ENCODE measurements at regions not wholly inside any gene's neighbourhood (a gene's known extent, or its start where the extent isn't known, plus 50 kb on each side); places are given as distances from the start of the nearest gene placed in this dataset.

- H3K9me3 ChIP-seq: peaks cover 0 to 4% (median 0%) of the 10 kb centered on the region in 4 donors
- 78% methylated on average over 3 of the region's 3 CpGs for WGBS (ENCODE audit: insufficient coverage, low coverage, low lambda C conversion rate, missing lambda C conversion rate)
Observed at GRCh38 chr6:86581833-86582232, 355.5 kb upstream of the HTR1E start.

GRCh38 chr6:86563197-86563596 lies 374.1 kb upstream of the HTR1E start:
- no peaks in the 10 kb centered on the region for H3K9me3 ChIP-seq
- no peak overlapping the region for H3K27ac ChIP-seq
- DNase-seq (no peak), ATAC-seq (no peak)
- no peak overlapping the region for H3K4me3 ChIP-seq
- WGBS (ENCODE audit: insufficient coverage, low coverage, low lambda C conversion rate, missing lambda C conversion rate): 41% methylated on average over 1 of the region's 1 CpG
- H3K27me3 ChIP-seq: no peaks in the 10 kb centered on the region
- no peaks in the 10 kb centered on the region for H3K36me3 ChIP-seq
- H3K4me1 ChIP-seq: no peaks in the 10 kb centered on the region
- TF ChIP-seq CTCF (IDR thresholded peaks at IDR 0.05): no peak
- TF ChIP-seq POLR2A (IDR thresholded peaks at IDR 0.05): no peak
- intact Hi-C loops (cut with DNase I): no loop called here

More at GRCh38 chr6:86581833-86582232, 355.5 kb upstream of the HTR1E start:
- DNase-seq (no peak), ATAC-seq (no peak)
- intact Hi-C loops (cut with DNase I): no loop called here
- no peaks in the 10 kb centered on the region for H3K36me3 ChIP-seq
- no peak overlapping the region for H3K4me3 ChIP-seq
- H3K27ac ChIP-seq: no peak overlapping the region
- H3K4me1 ChIP-seq: no peaks in the 10 kb centered on the region
- H3K27me3 ChIP-seq: no peaks in the 10 kb centered on the region
- no peak for TF ChIP-seq POLR2A (IDR thresholded peaks at IDR 0.05)
- no peak for TF ChIP-seq CTCF (IDR thresholded peaks at IDR 0.05)

- Histone ChIP-seq H3K27me3 (no peaks in the 10 kb centered on the region), H3K4me1 (no peaks in the 10 kb centered on the region), H3K36me3 (no peaks in the 10 kb centered on the region), H3K27ac (no peak overlapping the region), H3K9me3 (no peaks in the 10 kb centered on the region), H3K4me3 (no peak overlapping the region)
- intact Hi-C loops (cut with DNase I): no loop called here
- DNase-seq: no peak
- ATAC-seq: no peak
- TF ChIP-seq POLR2A (IDR thresholded peaks at IDR 0.05): no peak
- no peak for TF ChIP-seq CTCF (IDR thresholded peaks at IDR 0.05)
- 18% methylated on average over 2 of the region's 2 CpGs for WGBS (ENCODE audit: insufficient coverage, low coverage, low lambda C conversion rate, missing lambda C conversion rate)
Observed at GRCh38 chr6:86558318-86558717, 379.0 kb upstream of the HTR1E start.

- TF ChIP-seq CTCF (IDR thresholded peaks at IDR 0.05): no peak
- TF ChIP-seq POLR2A (IDR thresholded peaks at IDR 0.05): no peak
- 31% methylated on average over 2 of the region's 2 CpGs for WGBS (ENCODE audit: insufficient coverage, low coverage, low lambda C conversion rate, missing lambda C conversion rate)
- H3K4me1 ChIP-seq: no peaks in the 10 kb centered on the region
- H3K4me3 ChIP-seq: no peak overlapping the region
- no peaks in the 10 kb centered on the region for H3K9me3 ChIP-seq
- no peak for DNase-seq
- H3K27me3 ChIP-seq: no peaks in the 10 kb centered on the region
- no peak for ATAC-seq
- H3K27ac ChIP-seq: no peak overlapping the region
- intact Hi-C loops (cut with DNase I): no loop called here
- no peaks in the 10 kb centered on the region for H3K36me3 ChIP-seq
Observed at GRCh38 chr6:86537292-86537861, 400.0 kb upstream of the HTR1E start.

GRCh38 chr6:86536121-86536520 lies 401.2 kb upstream of the HTR1E start:
- intact Hi-C loops (cut with DNase I): no loop called here
- DNase-seq (no peak), ATAC-seq (no peak)
- Histone ChIP-seq H3K4me3 (no peak overlapping the region), H3K27me3 (no peaks in the 10 kb centered on the region), H3K27ac (no peak overlapping the region), H3K36me3 (no peaks in the 10 kb centered on the region), H3K4me1 (no peaks in the 10 kb centered on the region), H3K9me3 (no peaks in the 10 kb centered on the region)
- TF ChIP-seq CTCF (IDR thresholded peaks at IDR 0.05) (no peak), POLR2A (IDR thresholded peaks at IDR 0.05) (no peak)

Data from right lobe of liver (tissue), 6 donors.